WTC11 (cell line): ENCODE measurements at regions not wholly inside any gene's neighbourhood (a gene's known extent, or its start where the extent isn't known, plus 50 kb on each side); places are given as distances from the start of the nearest gene placed in this dataset.

ENCODE experiments used
- ATAC-seq: fragments of 200-7000 bp; cut with Tn5 transposase; 2 replicates; pipeline ENCODE4 v1.10.0; 2021; ENCODE audit warnings: mild to moderate bottlenecking, moderate library complexity
- CTCF ChIA-PET: fragments of 300-600 bp; sonication (Branson Sonifier 250); formaldehyde crosslinking; loops from one replicate; lab custom pipeline; 2021; ENCODE audit warnings: antibody characterized with exemption; lab: Charles Lee
- POLR2A ChIA-PET: fragments of 350-600 bp; sonication (Branson Sonifier 250); formaldehyde crosslinking; loops from one replicate; lab custom pipeline; 2021; ENCODE audit warnings: antibody characterized with exemption; lab: Charles Lee
- DNase-seq: peaks from one replicate; pipeline ENCODE4 v3.0.0; 2021; ENCODE audit warnings: low spot score
- H3K27ac Mint-ChIP-seq: 2 replicates; pipeline ENCODE4 v1.8.0; 2021; ENCODE audit warnings: mixed read lengths
- H3K27me3 Mint-ChIP-seq: 2 replicates; pipeline ENCODE4 v1.8.0; 2021; ENCODE audit warnings: low read depth, mild to moderate bottlenecking, moderate library complexity, mixed read lengths
- H3K36me3 Mint-ChIP-seq: 2 replicates; pipeline ENCODE4 v1.8.0; 2021; ENCODE audit warnings: mixed read lengths
- H3K4me1 Mint-ChIP-seq: 2 replicates; pipeline ENCODE4 v1.8.0; 2022; ENCODE audit warnings: mixed read lengths
- H3K4me3 Mint-ChIP-seq: 2 replicates; pipeline ENCODE4 v1.8.0; 2021; ENCODE audit warnings: mild to moderate bottlenecking, moderate library complexity, mixed read lengths
- H3K9me3 Mint-ChIP-seq: 2 replicates; pipeline ENCODE4 v1.8.0; 2021; ENCODE audit warnings: mixed read lengths
- ATF2 ChIP-seq: sonication (generic); formaldehyde crosslinking; IDR thresholded peaks from 2 replicates; pipeline ENCODE4 v1.8.1; 2022; ENCODE audit warnings: low read depth, missing genetic modification reagents, borderline replicate concordance
- ELF4 ChIP-seq: sonication (generic); formaldehyde crosslinking; IDR thresholded peaks from 2 replicates; pipeline ENCODE4 v1.8.1; 2022; ENCODE audit warnings: low read depth, mild to moderate bottlenecking, moderate library complexity, missing genetic modification reagents
- GRHL2 ChIP-seq: fragments of 250-450 bp; sonication (Bioruptor Pico); IDR thresholded peaks from 2 replicates; pipeline ENCODE4 v1.8.0; 2022; ENCODE audit warnings: mild to moderate bottlenecking, moderate library complexity; ENCODE audit not compliant: insufficient replicate concordance, severe bottlenecking
- MXD4 ChIP-seq: fragments of 250-450 bp; sonication (Bioruptor Pico); IDR thresholded peaks from 2 replicates; pipeline ENCODE4 v1.8.0; 2021; ENCODE audit warnings: mild to moderate bottlenecking, moderate library complexity, borderline replicate concordance
- NFYB ChIP-seq: sonication (generic); formaldehyde crosslinking; conservative IDR thresholded peaks from 2 replicates; pipeline ENCODE4 v1.8.0; 2022; ENCODE audit warnings: low read depth, missing genetic modification reagents
- NR1H2 ChIP-seq: sonication (generic); formaldehyde crosslinking; IDR thresholded peaks from 2 replicates; pipeline ENCODE4 v1.9.0; 2021; ENCODE audit warnings: mild to moderate bottlenecking, moderate library complexity, missing genetic modification reagents
- NR2C2 ChIP-seq: sonication (generic); formaldehyde crosslinking; IDR thresholded peaks from 2 replicates; pipeline ENCODE4 v1.8.0; 2022; ENCODE audit warnings: mild to moderate bottlenecking, missing genetic modification reagents
- OVOL2 ChIP-seq: fragments of 250-450 bp; sonication (Bioruptor Pico); IDR thresholded peaks from 2 replicates; pipeline ENCODE4 v1.9.0; 2021; ENCODE audit warnings: mild to moderate bottlenecking, borderline replicate concordance
- PRRX2 ChIP-seq: fragments of 250-450 bp; sonication (Bioruptor Pico); IDR thresholded peaks from 2 replicates; pipeline ENCODE4 v1.8.0; 2021; ENCODE audit warnings: mild to moderate bottlenecking
- RORB ChIP-seq: fragments of 250-450 bp; sonication (Bioruptor Pico); IDR thresholded peaks from 2 replicates; pipeline ENCODE4 v1.9.0; 2021; ENCODE audit warnings: mild to moderate bottlenecking
- TEAD1 ChIP-seq: sonication (generic); formaldehyde crosslinking; IDR thresholded peaks from 2 replicates; pipeline ENCODE4 v1.8.0; 2022; ENCODE audit warnings: mild to moderate bottlenecking, missing genetic modification reagents
- ZNF317 ChIP-seq: sonication (generic); formaldehyde crosslinking; IDR thresholded peaks from 2 replicates; pipeline ENCODE4 v1.8.1; 2023; ENCODE audit warnings: low read depth, mild to moderate bottlenecking, moderate library complexity, missing genetic modification reagents, borderline replicate concordance
- ZNF416 ChIP-seq: fragments of 250-450 bp; sonication (Bioruptor Pico); IDR thresholded peaks from 2 replicates; pipeline ENCODE4 v1.9.0; 2021; ENCODE audit warnings: mild to moderate bottlenecking, inconsistent platforms
- ZNF423 ChIP-seq: fragments of 250-450 bp; sonication (Bioruptor Pico); IDR thresholded peaks from 2 replicates; pipeline ENCODE4 v2.1.2; 2022; ENCODE audit warnings: mild to moderate bottlenecking, moderate library complexity
- ZSCAN18 ChIP-seq: fragments of 250-450 bp; sonication (Bioruptor Pico); IDR thresholded peaks from 2 replicates; pipeline ENCODE4 v2.1.2; 2022; ENCODE audit warnings: mild to moderate bottlenecking, moderate library complexity
- TF ChIP-seq, protein P1 (sequence below): sonication (generic); formaldehyde crosslinking; IDR thresholded peaks from 2 replicates; pipeline ENCODE4 v1.8.1; 2022; ENCODE audit warnings: missing genetic modification reagents, borderline replicate concordance
- TF ChIP-seq, protein P2 (sequence below): fragments of 250-450 bp; sonication (Bioruptor Pico); IDR thresholded peaks from 2 replicates; pipeline ENCODE4 v1.9.0; 2021; ENCODE audit warnings: mild to moderate bottlenecking
- TF ChIP-seq, protein P3 (sequence below): fragments of 250-450 bp; sonication (Bioruptor Pico); IDR thresholded peaks from 2 replicates; pipeline ENCODE4 v1.9.0; 2021; ENCODE audit warnings: mild to moderate bottlenecking
- TF ChIP-seq, protein P4 (sequence below): sonication (generic); formaldehyde crosslinking; IDR thresholded peaks from 2 replicates; pipeline ENCODE4 v1.8.1; 2023; ENCODE audit warnings: mild to moderate bottlenecking, missing genetic modification reagents

DNA sequence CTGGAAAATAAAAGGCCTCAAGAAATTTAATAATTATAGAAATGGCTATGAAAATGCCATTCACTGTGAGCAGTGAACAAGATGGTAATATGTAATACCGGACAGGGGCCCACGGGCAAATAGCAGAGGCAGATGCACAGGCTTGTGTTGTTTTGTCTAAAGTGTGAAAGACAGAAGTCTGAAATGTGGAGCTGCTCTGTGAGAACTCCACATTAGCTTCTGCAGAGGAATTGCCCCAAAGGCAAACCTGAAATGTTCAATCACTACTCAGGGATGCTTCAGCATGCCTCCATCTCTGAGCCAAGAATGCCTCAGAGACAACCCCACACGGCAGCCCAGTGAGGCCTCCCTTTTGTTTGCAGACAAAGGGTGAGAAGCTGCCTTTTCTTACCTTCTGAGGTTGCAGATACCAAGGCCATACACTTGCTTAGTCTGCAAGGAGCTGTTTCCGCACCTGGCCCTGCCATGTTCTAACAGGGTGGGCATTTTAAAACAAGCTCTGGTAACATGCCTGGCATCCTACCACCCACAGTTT, 124.3 kb upstream of the CXCL14 start:
- Mint-ChIP-seq H3K36me3 (no peaks in the 10 kb centered on the region), H3K4me3 (no peak overlapping the region), H3K27ac (no peak overlapping the region), H3K27me3 (no peaks in the 10 kb centered on the region), H3K4me1 (peaks cover 4% of the 10 kb centered on the region), H3K9me3 (no peaks in the 10 kb centered on the region)
- ATAC-seq (no peak), DNase-seq (no peak)
- CTCF ChIA-PET: interaction anchor here (1.0 to 1.2 kb wide), 5 partner anchors 26 to 237 kb away, joined by 3 to 4 read pairs (median 4); no protein-coding TSS in a partner anchor
- TF ChIP-seq, protein P1, sequence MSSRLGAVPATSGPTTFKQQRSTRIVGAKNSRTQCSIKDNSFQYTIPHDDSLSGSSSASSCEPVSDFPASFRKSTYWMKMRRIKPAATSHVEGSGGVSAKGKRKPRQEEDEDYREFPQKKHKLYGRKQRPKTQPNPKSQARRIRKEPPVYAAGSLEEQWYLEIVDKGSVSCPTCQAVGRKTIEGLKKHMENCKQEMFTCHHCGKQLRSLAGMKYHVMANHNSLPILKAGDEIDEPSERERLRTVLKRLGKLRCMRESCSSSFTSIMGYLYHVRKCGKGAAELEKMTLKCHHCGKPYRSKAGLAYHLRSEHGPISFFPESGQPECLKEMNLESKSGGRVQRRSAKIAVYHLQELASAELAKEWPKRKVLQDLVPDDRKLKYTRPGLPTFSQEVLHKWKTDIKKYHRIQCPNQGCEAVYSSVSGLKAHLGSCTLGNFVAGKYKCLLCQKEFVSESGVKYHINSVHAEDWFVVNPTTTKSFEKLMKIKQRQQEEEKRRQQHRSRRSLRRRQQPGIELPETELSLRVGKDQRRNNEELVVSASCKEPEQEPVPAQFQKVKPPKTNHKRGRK (CRISPR knock-in tag): no peak
- TF ChIP-seq, protein P2, sequence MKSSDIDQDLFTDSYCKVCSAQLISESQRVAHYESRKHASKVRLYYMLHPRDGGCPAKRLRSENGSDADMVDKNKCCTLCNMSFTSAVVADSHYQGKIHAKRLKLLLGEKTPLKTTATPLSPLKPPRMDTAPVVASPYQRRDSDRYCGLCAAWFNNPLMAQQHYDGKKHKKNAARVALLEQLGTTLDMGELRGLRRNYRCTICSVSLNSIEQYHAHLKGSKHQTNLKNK (CRISPR knock-in tag): no peak
- TF ChIP-seq ZNF317 (no peak), GRHL2 (CRISPR knock-in tag) (no peak), NFYB (CRISPR knock-in tag) (no peak), NR1H2 (CRISPR knock-in tag) (no peak), ZNF416 (CRISPR knock-in tag) (no peak), ATF2 (CRISPR knock-in tag) (no peak), RORB (CRISPR knock-in tag) (no peak), ZSCAN18 (CRISPR knock-in tag) (no peak), OVOL2 (CRISPR knock-in tag) (no peak), PRRX2 (CRISPR knock-in tag) (no peak), ZNF423 (CRISPR knock-in tag) (no peak), MXD4 (CRISPR knock-in tag) (no peak), ELF4 (CRISPR knock-in tag) (no peak), NR2C2 (no peak), TEAD1 (CRISPR knock-in tag) (no peak)
- TF ChIP-seq, protein P3, sequence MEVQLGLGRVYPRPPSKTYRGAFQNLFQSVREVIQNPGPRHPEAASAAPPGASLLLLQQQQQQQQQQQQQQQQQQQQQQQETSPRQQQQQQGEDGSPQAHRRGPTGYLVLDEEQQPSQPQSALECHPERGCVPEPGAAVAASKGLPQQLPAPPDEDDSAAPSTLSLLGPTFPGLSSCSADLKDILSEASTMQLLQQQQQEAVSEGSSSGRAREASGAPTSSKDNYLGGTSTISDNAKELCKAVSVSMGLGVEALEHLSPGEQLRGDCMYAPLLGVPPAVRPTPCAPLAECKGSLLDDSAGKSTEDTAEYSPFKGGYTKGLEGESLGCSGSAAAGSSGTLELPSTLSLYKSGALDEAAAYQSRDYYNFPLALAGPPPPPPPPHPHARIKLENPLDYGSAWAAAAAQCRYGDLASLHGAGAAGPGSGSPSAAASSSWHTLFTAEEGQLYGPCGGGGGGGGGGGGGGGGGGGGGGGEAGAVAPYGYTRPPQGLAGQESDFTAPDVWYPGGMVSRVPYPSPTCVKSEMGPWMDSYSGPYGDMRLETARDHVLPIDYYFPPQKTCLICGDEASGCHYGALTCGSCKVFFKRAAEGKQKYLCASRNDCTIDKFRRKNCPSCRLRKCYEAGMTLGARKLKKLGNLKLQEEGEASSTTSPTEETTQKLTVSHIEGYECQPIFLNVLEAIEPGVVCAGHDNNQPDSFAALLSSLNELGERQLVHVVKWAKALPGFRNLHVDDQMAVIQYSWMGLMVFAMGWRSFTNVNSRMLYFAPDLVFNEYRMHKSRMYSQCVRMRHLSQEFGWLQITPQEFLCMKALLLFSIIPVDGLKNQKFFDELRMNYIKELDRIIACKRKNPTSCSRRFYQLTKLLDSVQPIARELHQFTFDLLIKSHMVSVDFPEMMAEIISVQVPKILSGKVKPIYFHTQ (CRISPR knock-in tag): no peak
- TF ChIP-seq, protein P4, sequence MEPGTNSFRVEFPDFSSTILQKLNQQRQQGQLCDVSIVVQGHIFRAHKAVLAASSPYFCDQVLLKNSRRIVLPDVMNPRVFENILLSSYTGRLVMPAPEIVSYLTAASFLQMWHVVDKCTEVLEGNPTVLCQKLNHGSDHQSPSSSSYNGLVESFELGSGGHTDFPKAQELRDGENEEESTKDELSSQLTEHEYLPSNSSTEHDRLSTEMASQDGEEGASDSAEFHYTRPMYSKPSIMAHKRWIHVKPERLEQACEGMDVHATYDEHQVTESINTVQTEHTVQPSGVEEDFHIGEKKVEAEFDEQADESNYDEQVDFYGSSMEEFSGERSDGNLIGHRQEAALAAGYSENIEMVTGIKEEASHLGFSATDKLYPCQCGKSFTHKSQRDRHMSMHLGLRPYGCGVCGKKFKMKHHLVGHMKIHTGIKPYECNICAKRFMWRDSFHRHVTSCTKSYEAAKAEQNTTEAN (CRISPR knock-in tag): no peak
- POLR2A ChIA-PET: no interaction called here
